ENCODE measurements at regions not wholly inside any gene's neighbourhood (a gene's known extent, or its start where the extent isn't known, plus 50 kb on each side); places are given as distances from the start of the nearest gene placed in this dataset.

DNA sequence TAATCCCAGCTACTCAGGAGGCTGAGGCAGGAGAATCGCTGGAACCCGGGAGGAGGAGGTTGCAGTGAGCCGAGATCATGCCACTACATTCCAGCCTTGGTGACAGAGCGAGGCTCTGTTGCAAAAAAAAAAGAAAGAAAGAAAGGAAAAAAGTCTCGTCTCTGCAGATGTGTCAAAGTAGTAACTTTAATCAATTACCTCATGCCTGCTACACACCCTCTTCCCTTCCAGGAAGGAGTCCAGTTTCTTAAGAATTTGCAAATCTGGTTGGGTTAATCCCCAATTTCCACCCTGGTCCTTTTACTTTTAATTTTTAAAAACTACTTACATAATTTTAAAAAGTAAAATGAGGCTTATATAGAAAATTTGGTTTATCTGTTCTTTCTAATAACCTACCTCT lies 234.5 kb upstream of the KITLG start:
- intact Hi-C loops (cut with micrococcal nuclease) = no loop called here
- Histone ChIP-seq H3K4me3 (replicated peaks in 1 of 3; ENCODE audit: low read depth in 2 of 3, low read length in 3 of 3) (no peak overlapping the region), H3K36me3 (replicated peaks in 1 of 2; ENCODE audit: control insufficient read depth in 1 of 2, insufficient read depth in 2 of 2, low read length in 2 of 2) (no peaks in the 10 kb centered on the region), H3K9me3 (replicated peaks in 1 of 2; ENCODE audit: control insufficient read depth in 1 of 2, insufficient read depth in 1 of 2, low read length in 2 of 2) (no peaks in the 10 kb centered on the region), H3K4me1 (ENCODE audit: control insufficient read depth in 1 of 2, insufficient read depth in 2 of 2, low read length in 2 of 2) (no peaks in the 10 kb centered on the region), H3K9ac (ENCODE audit: insufficient read depth, low read length, poor library complexity, severe bottlenecking) (no peak overlapping the region), H3K79me2 (ENCODE audit: insufficient read depth, low read length) (no peaks in the 10 kb centered on the region), H2AFZ (ENCODE audit: insufficient read depth, low read depth, low read length, poor library complexity, severe bottlenecking) (no peak overlapping the region), H3K27me3 (ENCODE audit: control insufficient read depth in 2 of 2, insufficient read depth in 2 of 2, low read length in 2 of 2) (no peaks in the 10 kb centered on the region), H3K27ac (ENCODE audit: low read depth in 1 of 2, low read length in 2 of 2) (no peak overlapping the region), H4K20me1 (ENCODE audit: insufficient read depth, low read length) (no peaks in the 10 kb centered on the region), H3K4me2 (replicated peaks; ENCODE audit: extremely low read depth, low read length, poor library complexity, severe bottlenecking) (no peak overlapping the region)
- DNase-seq = no peak
- H3K4me1 Mint-ChIP-seq = no peaks in the 10 kb centered on the region
- no peak overlapping the region for H3K4me3 Mint-ChIP-seq
- TF ChIP-seq, protein P1, sequence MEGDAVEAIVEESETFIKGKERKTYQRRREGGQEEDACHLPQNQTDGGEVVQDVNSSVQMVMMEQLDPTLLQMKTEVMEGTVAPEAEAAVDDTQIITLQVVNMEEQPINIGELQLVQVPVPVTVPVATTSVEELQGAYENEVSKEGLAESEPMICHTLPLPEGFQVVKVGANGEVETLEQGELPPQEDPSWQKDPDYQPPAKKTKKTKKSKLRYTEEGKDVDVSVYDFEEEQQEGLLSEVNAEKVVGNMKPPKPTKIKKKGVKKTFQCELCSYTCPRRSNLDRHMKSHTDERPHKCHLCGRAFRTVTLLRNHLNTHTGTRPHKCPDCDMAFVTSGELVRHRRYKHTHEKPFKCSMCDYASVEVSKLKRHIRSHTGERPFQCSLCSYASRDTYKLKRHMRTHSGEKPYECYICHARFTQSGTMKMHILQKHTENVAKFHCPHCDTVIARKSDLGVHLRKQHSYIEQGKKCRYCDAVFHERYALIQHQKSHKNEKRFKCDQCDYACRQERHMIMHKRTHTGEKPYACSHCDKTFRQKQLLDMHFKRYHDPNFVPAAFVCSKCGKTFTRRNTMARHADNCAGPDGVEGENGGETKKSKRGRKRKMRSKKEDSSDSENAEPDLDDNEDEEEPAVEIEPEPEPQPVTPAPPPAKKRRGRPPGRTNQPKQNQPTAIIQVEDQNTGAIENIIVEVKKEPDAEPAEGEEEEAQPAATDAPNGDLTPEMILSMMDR (IDR thresholded peaks at IDR 0.05) = no peak
- no peaks in the 10 kb centered on the region for H3K36me3 Mint-ChIP-seq
- H3K27me3 Mint-ChIP-seq (ENCODE audit: low read depth in 3 of 3) = peaks cover 0 to 1% (median 0%) of the 10 kb centered on the region in 3 donors
- H3K27ac Mint-ChIP-seq = no peak overlapping the region
- peaks cover 0 to 5% (median 2%) of the 10 kb centered on the region in 7 donors for H3K9me3 Mint-ChIP-seq
- WGBS (ENCODE audit: insufficient coverage) = 97% methylated on average over 3 of the region's 5 CpGs

DNA sequence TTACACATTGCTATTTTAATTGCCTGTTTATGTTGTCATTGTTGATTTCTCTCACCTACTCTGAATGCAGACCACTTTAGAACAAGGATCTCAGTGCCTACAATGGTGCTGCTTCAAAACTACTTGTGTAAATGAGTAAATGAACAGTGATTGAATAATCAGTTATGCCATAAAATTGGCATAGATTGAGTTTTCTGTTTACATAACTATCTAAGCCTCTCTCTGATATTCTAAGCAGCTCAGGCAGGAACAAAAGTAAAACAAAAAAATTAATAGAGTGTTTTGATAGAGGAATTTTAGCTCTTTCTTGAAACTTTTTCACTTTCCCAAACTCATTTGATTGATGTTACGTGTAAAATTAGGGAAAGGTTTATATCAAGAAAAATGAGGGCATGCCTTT lies 232.3 kb upstream of the KITLG start:
- no peaks in the 10 kb centered on the region for H3K27me3 ChIP-seq (ENCODE audit: control insufficient read depth in 2 of 2, insufficient read depth in 2 of 2, low read length in 2 of 2)
- Mint-ChIP-seq H3K9me3 (peaks cover 0 to 5% (median 2%) of the 10 kb centered on the region in 7 donors), H3K4me1 (no peaks in the 10 kb centered on the region), H3K4me3 (no peak overlapping the region), H3K27ac (no peak overlapping the region), H3K27me3 (ENCODE audit: low read depth in 3 of 3) (peaks cover 0 to 1% (median 0%) of the 10 kb centered on the region in 3 donors), H3K36me3 (no peaks in the 10 kb centered on the region)
- no peak overlapping the region for H2AFZ ChIP-seq (ENCODE audit: insufficient read depth, low read depth, low read length, poor library complexity, severe bottlenecking)
- no peak overlapping the region for H3K27ac ChIP-seq (ENCODE audit: low read depth in 1 of 2, low read length in 2 of 2)
- H3K9ac ChIP-seq (ENCODE audit: insufficient read depth, low read length, poor library complexity, severe bottlenecking) = no peak overlapping the region
- intact Hi-C loops (cut with micrococcal nuclease) = no loop called here
- no peaks in the 10 kb centered on the region for H3K4me1 ChIP-seq (ENCODE audit: control insufficient read depth in 1 of 2, insufficient read depth in 2 of 2, low read length in 2 of 2)
- no peaks in the 10 kb centered on the region for H4K20me1 ChIP-seq (ENCODE audit: insufficient read depth, low read length)
- TF ChIP-seq, protein P1 (IDR thresholded peaks at IDR 0.05) = no peak
- H3K36me3 ChIP-seq (replicated peaks in 1 of 2; ENCODE audit: control insufficient read depth in 1 of 2, insufficient read depth in 2 of 2, low read length in 2 of 2) = no peaks in the 10 kb centered on the region
- DNase-seq = no peak
- WGBS (ENCODE audit: insufficient coverage) = no CpG with 5 or more reads among the region's 1 CpG
- no peak overlapping the region for H3K4me3 ChIP-seq (replicated peaks in 1 of 3; ENCODE audit: low read depth in 2 of 3, low read length in 3 of 3)
- no peak overlapping the region for H3K4me2 ChIP-seq (replicated peaks; ENCODE audit: extremely low read depth, low read length, poor library complexity, severe bottlenecking)
- no peaks in the 10 kb centered on the region for H3K9me3 ChIP-seq (replicated peaks in 1 of 2; ENCODE audit: control insufficient read depth in 1 of 2, insufficient read depth in 1 of 2, low read length in 2 of 2)
- H3K79me2 ChIP-seq (ENCODE audit: insufficient read depth, low read length) = no peaks in the 10 kb centered on the region

All from CD14-positive monocyte (primary cell).